Transverse colon (tissue), 4 donors: ENCODE measurements at regions not wholly inside any gene's neighbourhood (a gene's known extent, or its start where the extent isn't known, plus 50 kb on each side); places are given as distances from the start of the nearest gene placed in this dataset.
"Not testable (repeated sequence)": the region's sequence is repeated elsewhere in the genome, so short reads cannot be mapped to it uniquely, and the experiment has no call there.

ENCODE experiments used
- DNase-seq: peaks from one replicate; pipeline ENCODE4 v3.0.0-alpha.2; 2019
- H3K27ac ChIP-seq, 4 donors: fragments of 200-600 bp; sonication (generic); 2 replicates each; pipeline ENCODE4 v1.5.1; 2016 to 2018; ENCODE audit warnings: inconsistent platforms in 4 of 4
- H3K27me3 ChIP-seq: fragments of 200-600 bp; sonication (generic); 2 replicates; pipeline ENCODE4 v1.5.1; 2017; ENCODE audit warnings: inconsistent platforms
- H3K36me3 ChIP-seq, 4 donors: fragments of 200-600 bp; sonication (generic); 2 replicates each; pipeline ENCODE4 v1.5.1; 2017 to 2019; ENCODE audit warnings: inconsistent platforms in 4 of 4
- H3K4me1 ChIP-seq, 4 donors: fragments of 200-600 bp; sonication (generic); 2 replicates each; pipeline ENCODE4 v1.5.1; 2017 to 2020; ENCODE audit warnings: inconsistent platforms in 4 of 4
- H3K4me3 ChIP-seq, 4 donors: fragments of 200-600 bp; sonication (generic); 1 replicate in 1 of 4; 2 replicates in 3 of 4; pipeline versions ENCODE4 v1.5.1 to v1.6.1; 2017 to 2019; ENCODE audit warnings: inconsistent platforms in 4 of 4
- H3K9me3 ChIP-seq, 2 donors: fragments of 200-600 bp; sonication (generic); 2 replicates each; pipeline ENCODE4 v1.5.1; 2017 to 2019; ENCODE audit warnings: inconsistent platforms in 2 of 2
- EP300 ChIP-seq: sonication (generic); formaldehyde crosslinking; IDR thresholded peaks from one replicate; pipeline ENCODE4 v1.6.1; 2017; ENCODE audit warnings: antibody characterized with exemption, low read depth
- POLR2A ChIP-seq: fragments of 450-650 bp; IDR thresholded peaks from one replicate; pipeline ENCODE4 v1.6.1; 2016; ENCODE audit warnings: antibody characterized with exemption, mild to moderate bottlenecking, moderate library complexity
- POLR2AphosphoS5 ChIP-seq, 3 donors: sonication (generic); formaldehyde crosslinking; IDR thresholded peaks; one replicate each; pipeline ENCODE4 v1.6.1; 2016; ENCODE audit warnings: antibody characterized with exemption in 3 of 3
- WGBS, 2 donors: methylation state at CpG; one replicate each; pipeline ENCODE4 v1.1.5; 2018; ENCODE audit warnings: low coverage in 1 of 2; 5-methylcytosine and 5-hydroxymethylcytosine counted together
- in situ Hi-C, 4 donors: fragments of 200-750 bp; cut with MboI; loops; one replicate each; pipeline versions ENCODE4 v1.15.0 to v1.15.1; 2017; ENCODE audit warnings: low sequenced_read_pairs in 3 of 4, low pct_ligation_motif_present in 1 of 4, low pct_unique_long_range_greater_than_20kb in 1 of 4
- intact Hi-C: fragments of 100-400 bp; cut with DNase I; formaldehyde crosslinking; loops from one replicate; pipeline ENCODE4 v1.15.1; 2023; ENCODE audit warnings: low total_unique reads
- TF ChIP-seq, protein P1 (sequence below), 5 experiments: fragments of 200-600 bp in 3 of 5; fragments of 450-650 bp in 2 of 5; sonication (generic) in 3 of 5; IDR thresholded peaks; 1 replicate in 2 of 5; 2 replicates in 3 of 5; pipeline ENCODE4 v1.5.1; 2016 to 2017; ENCODE audit warnings: antibody characterized with exemption in 5 of 5, inconsistent platforms in 3 of 5, mild to moderate bottlenecking in 2 of 5, moderate library complexity in 1 of 5

DNA sequence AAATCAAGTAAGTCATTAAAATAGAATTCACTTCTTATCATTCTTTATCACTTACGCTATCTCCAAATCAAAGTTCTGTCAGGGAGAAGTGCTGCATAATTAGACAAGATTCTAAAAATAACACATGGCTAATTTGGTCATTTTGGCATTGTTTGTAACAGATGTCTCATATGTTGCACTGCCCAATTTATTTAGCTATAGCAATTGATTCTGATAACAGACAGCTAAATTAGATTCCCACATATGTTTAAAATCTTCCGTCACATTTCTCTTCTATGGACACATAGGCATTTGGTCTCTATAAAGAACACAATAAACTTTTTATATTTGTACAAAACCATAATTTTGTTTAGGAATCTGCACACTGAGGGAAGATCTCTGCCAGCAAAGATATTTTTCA lies 644.5 kb upstream of the VRK2 start:
- 73 to 88% methylated on average over 2 of the region's 2 CpGs for WGBS, 2 donors
- Histone ChIP-seq H3K27ac (no peak overlapping the region), H3K4me1 (no peaks in the 10 kb centered on the region), H3K36me3 (no peaks in the 10 kb centered on the region), H3K9me3 (no peaks in the 10 kb centered on the region), H3K4me3 (no peak overlapping the region), H3K27me3 (no peaks in the 10 kb centered on the region)
- no peak for DNase-seq
- TF ChIP-seq POLR2AphosphoS5 (IDR thresholded peaks at IDR 0.05) (no peak), EP300 (no peak), POLR2A (no peak)
- TF ChIP-seq, protein P1, sequence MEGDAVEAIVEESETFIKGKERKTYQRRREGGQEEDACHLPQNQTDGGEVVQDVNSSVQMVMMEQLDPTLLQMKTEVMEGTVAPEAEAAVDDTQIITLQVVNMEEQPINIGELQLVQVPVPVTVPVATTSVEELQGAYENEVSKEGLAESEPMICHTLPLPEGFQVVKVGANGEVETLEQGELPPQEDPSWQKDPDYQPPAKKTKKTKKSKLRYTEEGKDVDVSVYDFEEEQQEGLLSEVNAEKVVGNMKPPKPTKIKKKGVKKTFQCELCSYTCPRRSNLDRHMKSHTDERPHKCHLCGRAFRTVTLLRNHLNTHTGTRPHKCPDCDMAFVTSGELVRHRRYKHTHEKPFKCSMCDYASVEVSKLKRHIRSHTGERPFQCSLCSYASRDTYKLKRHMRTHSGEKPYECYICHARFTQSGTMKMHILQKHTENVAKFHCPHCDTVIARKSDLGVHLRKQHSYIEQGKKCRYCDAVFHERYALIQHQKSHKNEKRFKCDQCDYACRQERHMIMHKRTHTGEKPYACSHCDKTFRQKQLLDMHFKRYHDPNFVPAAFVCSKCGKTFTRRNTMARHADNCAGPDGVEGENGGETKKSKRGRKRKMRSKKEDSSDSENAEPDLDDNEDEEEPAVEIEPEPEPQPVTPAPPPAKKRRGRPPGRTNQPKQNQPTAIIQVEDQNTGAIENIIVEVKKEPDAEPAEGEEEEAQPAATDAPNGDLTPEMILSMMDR (IDR thresholded peaks at IDR 0.05) = no peak
- intact Hi-C loops (no loop called here), in situ Hi-C loops (no loop called here)

DNA sequence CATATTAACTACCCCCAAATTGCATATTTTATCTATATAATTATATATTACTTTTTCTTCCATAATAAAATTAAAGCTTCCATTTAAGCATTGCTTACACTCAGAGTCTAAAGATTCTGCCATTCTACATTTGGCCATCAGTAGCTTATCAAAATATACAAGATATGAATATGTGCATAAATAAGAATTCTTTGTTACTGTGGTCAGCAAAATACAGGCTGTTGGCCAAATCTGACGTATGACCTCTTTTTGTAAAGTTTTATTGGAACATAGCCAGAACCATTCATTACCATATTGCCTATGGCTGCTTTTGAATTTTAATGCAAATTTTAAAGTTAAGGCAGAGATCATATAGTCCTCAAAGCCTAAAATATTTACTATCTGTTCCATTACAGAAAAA lies 643.9 kb upstream of the VRK2 start:
- intact Hi-C loops (no loop called here), in situ Hi-C loops (no loop called here)
- Histone ChIP-seq H3K27me3 (no peaks in the 10 kb centered on the region), H3K4me3 (no peak overlapping the region), H3K36me3 (no peaks in the 10 kb centered on the region), H3K27ac (no peak overlapping the region), H3K4me1 (no peaks in the 10 kb centered on the region), H3K9me3 (no peaks in the 10 kb centered on the region)
- TF ChIP-seq, protein P1 (IDR thresholded peaks at IDR 0.05) = no peak
- TF ChIP-seq POLR2AphosphoS5 (IDR thresholded peaks at IDR 0.05) (no peak), EP300 (no peak), POLR2A (no peak)
- 38 to 63% methylated on average over 1 of the region's 1 CpG for WGBS, 2 donors
- no peak for DNase-seq

DNA sequence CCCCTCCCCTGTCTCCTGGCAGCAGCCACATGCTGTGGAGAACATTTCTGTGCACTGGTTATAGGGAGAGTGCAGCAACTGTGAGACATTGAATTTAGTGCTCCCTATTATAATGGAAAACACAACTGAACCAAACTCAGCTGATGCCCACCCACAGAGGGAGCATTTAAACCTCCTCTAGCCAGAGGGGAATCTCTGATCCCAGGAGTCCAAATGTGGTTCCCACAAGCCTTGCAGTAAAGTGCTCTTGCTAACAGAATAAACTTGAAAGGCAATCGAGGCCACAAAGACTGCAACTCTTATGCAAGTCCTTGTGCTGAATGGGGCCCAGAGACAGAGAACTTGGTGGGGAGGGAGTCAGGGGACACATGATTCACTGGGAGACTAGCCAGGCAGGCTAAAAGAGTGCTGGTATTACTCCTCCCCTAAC lies 638.8 kb upstream of the VRK2 start:
- intact Hi-C loops (no loop called here), in situ Hi-C loops (no loop called here)
- Histone ChIP-seq H3K4me1 (no peaks in the 10 kb centered on the region), H3K9me3 (peaks cover 4 to 11% of the 10 kb centered on the region in 2 donors), H3K27ac (no peak overlapping the region), H3K36me3 (no peaks in the 10 kb centered on the region), H3K27me3 (no peaks in the 10 kb centered on the region), H3K4me3 (no peak overlapping the region)
- 64% methylated on average over 1 of the region's 1 CpG; no CpG with 5 or more reads in 1 of the 2 donors for WGBS, 2 donors
- TF ChIP-seq, protein P1 (IDR thresholded peaks at IDR 0.05) = no peak
- TF ChIP-seq POLR2A = no peak
- TF ChIP-seq POLR2AphosphoS5 (IDR thresholded peaks at IDR 0.05) = no peak
- no peak for TF ChIP-seq EP300
- no peak for DNase-seq

DNA sequence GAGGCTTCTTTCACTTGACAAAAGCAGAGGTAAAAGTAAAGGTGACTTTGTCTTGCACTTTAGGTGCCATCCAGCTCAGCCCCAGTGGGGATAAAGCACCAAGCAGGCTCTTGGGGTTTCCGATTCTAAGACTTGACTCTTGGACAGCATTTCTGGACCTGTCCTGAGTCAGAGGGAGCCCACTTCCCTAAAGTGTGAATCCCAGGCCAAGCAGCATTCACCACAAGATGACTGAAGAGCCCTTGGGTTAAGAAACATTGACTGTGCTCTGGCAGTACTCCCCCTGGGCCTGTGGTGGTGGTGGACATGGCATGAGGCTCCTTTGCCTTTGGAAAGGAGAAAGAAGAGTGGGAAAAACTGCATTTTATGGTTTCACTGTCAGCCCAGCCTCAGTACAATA lies 638.0 kb upstream of the VRK2 start:
- intact Hi-C loops (no loop called here), in situ Hi-C loops (no loop called here)
- no peaks in the 10 kb centered on the region for H3K36me3 ChIP-seq
- TF ChIP-seq POLR2AphosphoS5 (IDR thresholded peaks at IDR 0.05) = no peak
- TF ChIP-seq EP300 = no peak
- H3K4me3 ChIP-seq = no peak overlapping the region
- H3K27me3 ChIP-seq = no peaks in the 10 kb centered on the region
- peaks cover 4 to 18% of the 10 kb centered on the region in 2 donors for H3K9me3 ChIP-seq
- no peaks in the 10 kb centered on the region for H3K4me1 ChIP-seq
- 86% methylated on average over 1 of the region's 1 CpG; no CpG with 5 or more reads in 1 of the 2 donors for WGBS, 2 donors
- no peak overlapping the region for H3K27ac ChIP-seq
- DNase-seq = no peak

DNA sequence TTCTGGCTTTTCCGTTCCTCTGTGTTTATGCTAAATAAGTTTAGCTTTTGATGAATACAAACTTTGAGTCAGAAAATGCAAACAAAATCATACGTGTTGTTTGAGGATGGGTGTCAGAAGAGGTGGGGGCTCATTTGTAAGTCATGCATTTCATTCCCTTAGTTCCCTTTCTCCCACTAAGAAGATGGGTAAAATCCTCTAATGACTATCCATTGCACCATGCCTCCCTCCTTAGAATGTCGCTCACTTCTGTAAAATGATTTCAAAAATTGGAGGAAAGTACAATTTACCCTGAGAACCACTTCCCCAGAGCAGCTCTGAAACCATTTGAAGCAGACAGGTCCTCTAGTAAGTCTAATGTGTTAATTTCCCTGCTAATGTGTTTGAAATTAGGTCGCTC lies 629.6 kb upstream of the VRK2 start:
- Histone ChIP-seq H3K4me1 (no peaks in the 10 kb centered on the region), H3K9me3 (peaks cover 0 to 24% of the 10 kb centered on the region in 2 donors), H3K36me3 (no peaks in the 10 kb centered on the region), H3K27ac (no peak overlapping the region), H3K27me3 (no peaks in the 10 kb centered on the region), H3K4me3 (no peak overlapping the region)
- in situ Hi-C loops (no loop called here), intact Hi-C loops (no loop called here)
- TF ChIP-seq POLR2A (no peak), EP300 (no peak), POLR2AphosphoS5 (IDR thresholded peaks at IDR 0.05) (no peak)
- TF ChIP-seq, protein P1 (IDR thresholded peaks at IDR 0.05) = no peak
- WGBS, 2 donors = 60 to 64% methylated on average over 4 of the region's 4 CpGs
- no peak for DNase-seq

DNA sequence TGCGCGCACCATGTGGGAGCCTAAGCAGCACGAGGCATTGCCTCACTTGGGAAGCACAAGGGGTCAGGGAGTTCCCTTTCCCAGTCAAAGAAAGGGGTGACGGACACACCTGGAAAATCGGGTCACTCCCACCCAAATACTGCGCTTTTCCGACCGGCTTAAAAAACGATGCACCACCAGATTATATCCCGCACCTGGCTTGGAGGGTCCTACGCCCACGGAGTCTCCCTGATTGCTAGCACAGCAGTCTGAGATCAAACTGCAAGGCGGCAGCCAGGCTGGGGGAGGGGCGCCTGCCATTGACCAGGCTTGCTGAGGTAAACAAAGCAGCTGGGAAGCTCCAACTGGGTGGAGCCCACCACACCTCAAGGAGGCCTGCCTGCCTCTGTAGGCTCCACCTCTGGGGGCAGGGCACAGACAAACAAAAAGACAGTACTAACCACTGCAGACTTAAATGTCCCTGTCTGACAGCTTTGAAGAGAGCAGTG lies 627.7 kb upstream of the VRK2 start:
- H3K27ac ChIP-seq, H3K4me1 ChIP-seq, H3K27me3 ChIP-seq, intact Hi-C loops, H3K36me3 ChIP-seq, H3K9me3 ChIP-seq, H3K4me3 ChIP-seq, DNase-seq, in situ Hi-C loops: not testable (repeated sequence)
- 75% methylated on average over 13 of the region's 14 CpGs; no CpG with 5 or more reads in 1 of the 2 donors for WGBS, 2 donors
